Calu3 (cell line): ENCODE measurements at regions not wholly inside any gene's neighbourhood (a gene's known extent, or its start where the extent isn't known, plus 50 kb on each side); places are given as distances from the start of the nearest gene placed in this dataset.

Experiments used
- BruUV-seq: library from RNA; stranded (reverse); fragments of 400-500 nt; replicated peaks from 2 replicates; lab custom pipeline; 2021; lab: Mats Ljungman, UMichigan
- CTCF ChIA-PET: fragments of 300-600 bp; sonication (Branson Sonifier 250); formaldehyde crosslinking; loops from one replicate; lab custom pipeline; 2022; ENCODE audit warnings: antibody characterized with exemption; lab: Charles Lee
- DNase-seq: peaks from one replicate; pipeline ENCODE4 v3.0.0; 2022
- H3K27ac Mint-ChIP-seq: one replicate; pipeline ENCODE4 v1.8.0; 2022; ENCODE audit warnings: mixed read lengths; ENCODE audit not compliant: unreplicated experiment
- H3K27me3 Mint-ChIP-seq: one replicate; pipeline ENCODE4 v1.8.0; 2022; ENCODE audit warnings: mixed read lengths; ENCODE audit not compliant: unreplicated experiment
- H3K36me3 Mint-ChIP-seq: one replicate; pipeline ENCODE4 v1.8.0; 2022; ENCODE audit warnings: mild to moderate bottlenecking, moderate library complexity, mixed read lengths; ENCODE audit not compliant: insufficient read depth, unreplicated experiment
- H3K4me1 Mint-ChIP-seq: one replicate; pipeline ENCODE4 v1.8.0; 2022; ENCODE audit warnings: mild to moderate bottlenecking, low read depth, mixed read lengths; ENCODE audit not compliant: unreplicated experiment
- H3K4me3 Mint-ChIP-seq: one replicate; pipeline ENCODE4 v1.8.0; 2022; ENCODE audit warnings: mild to moderate bottlenecking, low read depth, moderate library complexity, mixed read lengths; ENCODE audit not compliant: unreplicated experiment
- H3K9me3 Mint-ChIP-seq: one replicate; pipeline ENCODE4 v1.8.0; 2022; ENCODE audit warnings: low read depth, mixed read lengths; ENCODE audit not compliant: unreplicated experiment
- CTCF ChIP-seq: fragments of 200-600 bp; IDR thresholded peaks from one replicate; pipeline ENCODE4 v1.8.0; 2022; ENCODE audit warnings: antibody characterized with exemption; ENCODE audit not compliant: unreplicated experiment
- intact Hi-C: fragments of 100-400 bp; cut with micrococcal nuclease; formaldehyde crosslinking; loops from one replicate; pipeline ENCODE4 v1.10.0; 2022; ENCODE audit not compliant: unreplicated experiment

GRCh38 chr6:44006872-44007303, 120.4 kb downstream of the MRPL14 start:
- H3K4me3 Mint-ChIP-seq = no peak overlapping the region
- peaks cover 67% of the 10 kb centered on the region for H3K4me1 Mint-ChIP-seq
- no peaks in the 10 kb centered on the region for H3K9me3 Mint-ChIP-seq
- TF ChIP-seq CTCF = no peak
- no TSS peak for BruUV-seq
- no peaks in the 10 kb centered on the region for H3K27me3 Mint-ChIP-seq
- CTCF ChIA-PET = interaction anchor here (0.6 to 1.1 kb wide), 6 partner anchors 16 to 240 kb away, joined by 3 to 4 read pairs (median 3); no protein-coding TSS in a partner anchor
- DNase-seq = no peak
- H3K36me3 Mint-ChIP-seq = peaks cover 80% of the 10 kb centered on the region
- H3K27ac Mint-ChIP-seq = peak overlapping the region; percentile 86
- intact Hi-C loops = loop anchor here (10.0 kb wide), 1 partner anchor 152 kb away; no protein-coding TSS in a partner anchor

- CTCF ChIA-PET = interaction anchor here (0.6 to 2.2 kb wide), 7 partner anchors 67 to 239 kb away, joined by 3 to 9 read pairs (median 3); no protein-coding TSS in a partner anchor
- H3K4me3 Mint-ChIP-seq = peak overlapping the region; percentile 5
- H3K27me3 Mint-ChIP-seq = no peaks in the 10 kb centered on the region
- H3K4me1 Mint-ChIP-seq = peaks cover 67% of the 10 kb centered on the region
- peaks cover 85% of the 10 kb centered on the region for H3K36me3 Mint-ChIP-seq
- no peaks in the 10 kb centered on the region for H3K9me3 Mint-ChIP-seq
- intact Hi-C loops = loop anchor here (10.0 kb wide), 1 partner anchor 151 kb away; no protein-coding TSS in a partner anchor
- no peak for TF ChIP-seq CTCF
- DNase-seq = no peak
- peak overlapping the region; percentile 86 for H3K27ac Mint-ChIP-seq
- no TSS peak for BruUV-seq
Observed at GRCh38 chr6:44006123-44006871, 121.0 kb downstream of the MRPL14 start.

- no peak overlapping the region for H3K4me3 Mint-ChIP-seq
- CTCF ChIA-PET = interaction anchor here (1.2 to 2.2 kb wide), 7 partner anchors 54 to 337 kb away, joined by 3 to 9 read pairs (median 6); no protein-coding TSS in a partner anchor
- peaks cover 67% of the 10 kb centered on the region for H3K4me1 Mint-ChIP-seq
- no peaks in the 10 kb centered on the region for H3K27me3 Mint-ChIP-seq
- DNase-seq = no peak
- H3K27ac Mint-ChIP-seq = peak overlapping the region; percentile 86
- H3K36me3 Mint-ChIP-seq = peaks cover 87% of the 10 kb centered on the region
- no TSS peak for BruUV-seq
- no peak for TF ChIP-seq CTCF
- intact Hi-C loops = loop anchor here (1.0 to 10.0 kb wide), 3 partner anchors 69 to 236 kb away; no protein-coding TSS in a partner anchor
- no peaks in the 10 kb centered on the region for H3K9me3 Mint-ChIP-seq
Observed at GRCh38 chr6:44005507-44005903, 121.7 kb downstream of the MRPL14 start.

GRCh38 chr6:44004625-44005506, 122.4 kb downstream of the MRPL14 start:
- H3K36me3 Mint-ChIP-seq = peaks cover 93% of the 10 kb centered on the region
- no peaks in the 10 kb centered on the region for H3K9me3 Mint-ChIP-seq
- intact Hi-C loops = loop anchor here (1.0 to 10.0 kb wide), 5 partner anchors 52 to 338 kb away; no protein-coding TSS in a partner anchor
- H3K4me1 Mint-ChIP-seq = peaks cover 68% of the 10 kb centered on the region
- H3K27me3 Mint-ChIP-seq = no peaks in the 10 kb centered on the region
- peak overlapping the region; percentile 86 for H3K27ac Mint-ChIP-seq
- DNase-seq = peak; percentile 78
- BruUV-seq = no TSS peak
- no peak overlapping the region for H3K4me3 Mint-ChIP-seq
- TF ChIP-seq CTCF = peak; percentile 71
- CTCF ChIA-PET = interaction anchor here (1.2 to 2.2 kb wide), 7 partner anchors 53 to 336 kb away, joined by 3 to 9 read pairs (median 6); no protein-coding TSS in a partner anchor
